NCI-H510A treated with DMSO at 0.1 percent for 48 hours (cell line): ENCODE measurements at regions not wholly inside any gene's neighbourhood (a gene's known extent, or its start where the extent isn't known, plus 50 kb on each side); places are given as distances from the start of the nearest gene placed in this dataset.

Source experiments
- DNase-seq: peaks from one replicate; lab custom pipeline; 2025; lab: John Stamatoyannopoulos, UW

GRCh38 chr14:98959410-98959809, 312.6 kb downstream of the BCL11B start:
- no peak for DNase-seq

DNA sequence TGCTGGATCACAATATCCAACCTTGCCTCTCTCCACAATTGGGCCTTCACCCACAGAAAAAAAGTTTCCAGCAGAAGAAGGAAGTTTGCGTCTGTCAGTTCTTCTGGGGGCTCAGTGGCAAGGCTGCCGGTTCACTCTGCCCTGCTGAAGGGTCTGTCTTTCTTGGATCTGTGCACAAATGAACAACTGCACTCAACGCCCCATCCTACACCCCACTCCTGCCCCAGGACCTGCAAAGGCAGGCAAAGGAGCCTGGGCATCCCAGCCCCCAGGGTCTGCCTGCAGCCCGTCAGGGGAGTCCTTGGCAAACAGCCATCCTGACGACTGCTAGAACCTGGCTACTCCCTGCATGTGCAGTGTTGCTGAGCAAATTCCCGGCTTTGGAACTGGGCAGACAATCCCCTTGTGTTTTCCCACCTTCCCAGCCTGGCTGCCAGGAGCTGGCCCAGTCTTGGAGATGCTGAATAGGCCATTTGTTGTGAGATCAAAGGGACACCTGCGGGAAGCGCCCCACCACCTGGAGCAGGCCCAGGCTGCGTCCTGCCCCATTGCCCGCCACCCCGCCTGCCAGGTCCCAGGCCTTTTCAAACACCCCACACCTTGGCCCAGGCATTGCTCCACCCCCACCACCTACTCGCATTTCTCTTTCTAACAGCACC, 311.9 kb downstream of the BCL11B start:
- DNase-seq = peak; percentile 25

- DNase-seq = no peak
Measured at GRCh38 chr14:98960617-98961013, 311.4 kb downstream of the BCL11B start.

GRCh38 chr14:98961191-98961590, 310.8 kb downstream of the BCL11B start:
- no peak for DNase-seq

DNA sequence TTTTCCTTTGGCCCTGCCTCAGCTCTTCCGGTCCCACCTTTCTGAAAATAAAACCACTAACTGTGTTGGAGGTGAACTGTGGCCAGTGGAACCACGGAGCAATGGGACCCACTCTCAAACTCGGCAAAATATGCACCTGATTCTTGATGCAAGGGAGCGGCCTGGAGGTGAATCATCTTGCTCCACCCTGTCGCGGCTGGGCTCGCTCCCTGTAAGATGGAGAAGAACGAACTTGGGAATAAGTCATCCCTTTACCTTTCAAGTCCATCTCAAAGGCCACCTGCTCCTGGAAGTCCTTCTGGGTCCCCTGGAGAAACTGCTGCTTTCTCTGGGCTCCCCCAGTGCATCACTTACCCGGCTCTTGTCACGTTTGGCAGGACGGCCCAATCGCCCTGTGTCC, 309.9 kb downstream of the BCL11B start:
- no peak for DNase-seq

- DNase-seq = no peak
Measured at GRCh38 chr14:98963610-98964009, 308.4 kb downstream of the BCL11B start.

DNA sequence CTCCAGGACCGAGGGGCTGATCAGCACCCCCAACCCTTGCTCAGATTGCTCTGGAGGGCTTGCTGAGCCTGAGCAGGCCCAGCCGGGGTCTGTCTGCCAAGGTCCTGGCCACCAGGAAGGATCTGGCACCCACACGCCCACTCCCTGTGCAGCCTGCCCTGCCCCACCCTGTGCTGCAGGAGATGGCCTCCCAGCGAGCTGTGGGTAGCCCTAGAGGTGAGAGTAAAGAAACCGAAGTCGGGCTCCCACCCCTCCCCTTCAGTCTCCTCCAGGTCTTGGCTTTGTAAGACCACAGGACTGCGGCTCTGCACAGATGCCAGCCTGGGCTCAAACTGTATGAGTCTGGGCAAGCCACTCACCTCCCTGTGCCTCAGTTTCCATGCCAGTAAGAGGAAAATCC, 307.8 kb downstream of the BCL11B start:
- no peak for DNase-seq

DNA sequence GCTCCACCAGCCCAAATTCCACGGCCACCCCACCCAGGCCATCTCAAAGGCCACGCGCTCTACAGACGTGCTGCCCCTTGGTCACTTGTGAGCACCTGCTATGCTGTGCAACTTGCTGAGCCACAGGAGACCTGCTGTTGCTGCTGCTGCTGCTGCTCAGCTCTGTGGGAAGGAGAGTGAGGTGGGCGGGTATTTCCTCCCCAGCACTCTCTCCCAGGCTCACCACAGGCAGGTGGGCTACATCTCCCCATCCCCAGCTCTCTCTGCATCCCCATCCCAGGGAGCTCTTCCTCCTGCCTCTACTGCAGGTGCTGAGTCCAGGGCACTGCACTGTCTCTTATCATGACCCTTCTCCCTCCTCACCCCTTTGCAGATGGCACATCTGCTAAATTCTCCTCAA, 306.9 kb downstream of the BCL11B start:
- no peak for DNase-seq

DNA sequence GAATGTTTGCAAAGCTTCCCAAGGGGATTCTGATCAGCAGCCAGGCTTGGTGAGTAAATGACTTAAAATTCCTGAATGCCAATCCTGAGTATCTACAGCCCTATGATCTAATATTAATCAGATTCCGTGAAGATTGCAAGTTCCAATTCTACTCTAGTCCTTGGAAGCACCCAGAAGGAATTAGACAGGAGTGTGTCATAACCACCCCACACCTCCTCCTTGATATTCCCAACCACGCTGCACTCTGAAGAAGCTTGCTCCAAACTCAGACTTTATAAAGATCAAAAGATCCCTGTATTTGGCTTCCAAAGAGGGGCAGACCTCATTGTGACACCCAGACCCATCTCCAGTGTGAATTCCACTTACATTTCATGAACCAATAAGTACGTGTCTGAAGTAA, 306.0 kb downstream of the BCL11B start:
- no peak for DNase-seq

- no peak for DNase-seq
Measured at GRCh38 chr14:98966475-98967162, 305.4 kb downstream of the BCL11B start.

- DNase-seq = no peak
Measured at GRCh38 chr14:98974113-98974512, 297.9 kb downstream of the BCL11B start.

- no peak for DNase-seq
Measured at GRCh38 chr14:98976271-98976670, 295.7 kb downstream of the BCL11B start.

- DNase-seq = no peak
Measured at GRCh38 chr14:98977451-98977850, 294.5 kb downstream of the BCL11B start.

DNA sequence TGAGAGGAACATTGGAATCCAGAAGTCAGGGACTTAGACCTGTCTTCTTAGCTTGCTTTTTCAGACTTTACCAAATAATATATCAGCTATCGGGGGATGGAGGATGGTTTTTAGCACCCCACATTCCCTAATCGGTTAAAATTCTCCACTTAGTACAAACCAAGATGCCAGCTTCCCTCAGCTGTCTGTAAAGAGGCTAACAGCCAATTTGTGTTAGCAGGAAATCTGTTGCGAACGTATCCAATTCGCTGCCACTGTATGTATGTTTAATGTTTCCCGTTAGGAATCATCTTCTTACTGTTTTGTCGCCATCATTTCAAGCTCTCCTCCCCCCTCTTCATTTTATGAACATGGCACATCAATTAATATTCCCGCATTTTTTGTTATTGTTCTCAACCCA, 289.0 kb downstream of the BCL11B start:
- no peak for DNase-seq

DNA sequence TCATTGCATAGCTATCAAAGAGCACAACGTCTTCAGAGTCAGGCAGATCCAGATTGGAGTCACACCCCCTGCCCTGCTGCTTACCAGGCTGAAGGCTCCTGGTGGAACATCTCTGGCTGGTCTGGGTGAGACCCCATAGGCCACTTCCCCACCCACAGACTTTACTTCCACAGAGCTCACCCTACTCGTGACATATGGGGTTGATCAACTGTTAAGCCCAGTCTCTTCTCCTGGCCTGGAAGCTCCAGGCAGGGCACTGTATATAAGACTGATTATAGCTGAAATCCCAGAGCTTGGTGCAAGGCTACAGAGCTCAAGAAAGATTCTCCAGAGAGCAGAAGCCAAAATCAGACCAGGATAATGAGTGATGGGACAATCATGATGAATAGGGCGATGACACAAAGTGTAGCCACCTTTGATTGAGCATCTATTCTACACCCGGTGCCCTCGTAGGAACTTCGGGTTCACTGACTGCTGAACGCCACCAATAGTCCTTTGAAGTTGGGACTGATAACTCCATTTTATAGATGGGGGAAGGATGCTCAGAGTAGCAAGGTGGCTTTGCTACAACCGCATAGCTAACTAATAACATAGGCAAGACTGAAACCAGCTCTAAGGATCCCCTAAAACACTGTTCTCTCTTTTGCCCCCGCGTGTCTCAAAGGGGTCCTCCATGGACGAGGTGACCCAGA, 287.8 kb downstream of the BCL11B start:
- no peak for DNase-seq

GRCh38 chr14:98984719-98985041, 287.3 kb downstream of the BCL11B start:
- DNase-seq = no peak

- no peak for DNase-seq
Measured at GRCh38 chr14:98993818-98994217, 278.2 kb downstream of the BCL11B start.

- DNase-seq = no peak
Measured at GRCh38 chr14:98994561-98994960, 277.4 kb downstream of the BCL11B start.

DNA sequence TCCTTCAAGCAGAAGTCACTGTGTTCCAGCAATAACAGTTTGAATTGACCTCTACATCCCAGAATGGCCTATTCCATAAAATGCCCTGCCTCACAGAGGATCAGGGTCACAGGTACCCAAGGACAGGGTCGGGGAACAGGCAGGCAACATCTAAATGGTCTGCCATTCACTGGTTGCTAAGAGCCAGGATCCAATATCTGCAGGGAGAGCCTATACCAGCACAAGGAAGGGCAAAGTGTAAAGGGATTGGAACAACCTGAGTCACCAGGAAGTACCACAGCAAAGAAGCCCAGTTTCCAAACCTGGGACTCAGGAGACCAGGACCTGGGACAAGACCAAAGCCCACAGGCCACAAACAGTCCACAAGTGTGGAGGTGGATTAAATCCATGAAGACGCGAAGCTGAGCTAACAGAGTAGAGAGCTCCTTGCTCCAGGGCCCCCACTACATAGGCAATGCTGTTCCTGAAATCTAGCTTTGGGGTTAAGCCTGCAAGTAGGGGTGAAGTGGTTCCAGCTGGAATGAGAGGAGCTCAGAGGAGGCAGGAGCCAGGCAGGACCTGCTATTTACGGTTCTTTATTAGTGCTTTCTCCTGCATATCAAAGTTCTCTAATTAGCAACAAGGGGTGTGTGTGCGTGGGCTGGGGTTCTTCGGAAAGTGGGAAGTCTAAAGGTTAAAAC, 274.3 kb downstream of the BCL11B start:
- DNase-seq = no peak

GRCh38 chr14:98999345-98999744, 272.7 kb downstream of the BCL11B start:
- DNase-seq = no peak

- no peak for DNase-seq
Measured at GRCh38 chr14:98999901-99000300, 272.1 kb downstream of the BCL11B start.

- DNase-seq = no peak
Measured at GRCh38 chr14:99001241-99001640, 270.8 kb downstream of the BCL11B start.

DNA sequence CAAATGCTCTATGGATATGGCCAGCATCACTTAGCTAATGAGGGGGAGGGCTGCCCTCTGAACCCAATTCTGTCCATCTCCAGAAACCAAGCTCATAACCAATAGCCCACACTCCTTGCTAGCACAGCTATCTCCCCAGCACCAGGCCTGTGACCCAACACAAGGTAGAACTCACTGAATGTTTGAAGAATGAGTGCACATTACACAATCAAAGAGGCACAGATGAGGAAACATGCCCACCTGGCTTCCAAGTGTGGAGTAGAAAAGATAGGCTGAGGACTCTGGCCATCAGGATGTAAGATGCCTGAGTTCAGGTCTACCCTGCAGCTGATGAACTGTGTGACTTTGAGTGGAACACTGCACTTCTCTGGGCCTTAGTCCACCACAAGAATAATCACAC, 268.4 kb downstream of the BCL11B start:
- DNase-seq = no peak
